Neural progenitor cell (in vitro differentiated cells): ENCODE measurements at regions not wholly inside any gene's neighbourhood (a gene's known extent, or its start where the extent isn't known, plus 50 kb on each side); places are given as distances from the start of the nearest gene placed in this dataset.
"Not testable (repeated sequence)": the region's sequence is repeated elsewhere in the genome, so short reads cannot be mapped to it uniquely, and the experiment has no call there.

ENCODE experiments used
- DNase-seq: peaks from one replicate; pipeline ENCODE4 v3.0.0-alpha.2; 2016; ENCODE audit warnings: low spot score
- H2AFZ ChIP-seq: fragments of 200-600 bp; sonication (generic); replicated peaks from 2 replicates; pipeline ENCODE4 v1.6.1; 2016; ENCODE audit warnings: antibody characterized with exemption
- H3F3A ChIP-seq: fragments of 200-600 bp; sonication (generic); 2 replicates; pipeline ENCODE4 v1.6.1; 2016; ENCODE audit warnings: antibody characterized with exemption, low read depth
- H3K27ac ChIP-seq: fragments of 200-600 bp; sonication (generic); 2 replicates; pipeline ENCODE4 v1.5.1; 2016; ENCODE audit warnings: mild to moderate bottlenecking
- H3K27me3 ChIP-seq: fragments of 200-600 bp; sonication (generic); 2 replicates; pipeline ENCODE4 v1.6.1; 2016; ENCODE audit warnings: mild to moderate bottlenecking, moderate library complexity
- H3K36me3 ChIP-seq: fragments of 200-600 bp; sonication (generic); 2 replicates; pipeline ENCODE4 v1.5.1; 2016
- H3K4me1 ChIP-seq: fragments of 200-600 bp; sonication (generic); 2 replicates; pipeline ENCODE4 v1.6.1; 2016; ENCODE audit warnings: mixed run types
- H3K4me2 ChIP-seq: fragments of 200-600 bp; sonication (generic); 2 replicates; pipeline ENCODE4 v1.6.1; 2016
- H3K4me3 ChIP-seq: fragments of 200-600 bp; sonication (generic); 2 replicates; pipeline ENCODE4 v1.5.1; 2016
- H3K79me2 ChIP-seq: fragments of 200-600 bp; sonication (generic); 2 replicates; pipeline ENCODE4 v1.6.1; 2016; ENCODE audit warnings: low read depth
- H3K9ac ChIP-seq: fragments of 200-600 bp; sonication (generic); 2 replicates; pipeline ENCODE4 v1.6.1; 2016
- H3K9me3 ChIP-seq: fragments of 200-600 bp; sonication (generic); 2 replicates; pipeline ENCODE4 v1.5.1; 2016; ENCODE audit warnings: low read depth
- H4K20me1 ChIP-seq: fragments of 200-600 bp; sonication (generic); 2 replicates; pipeline ENCODE4 v1.6.1; 2016; ENCODE audit warnings: low read depth
- H3K27ac Mint-ChIP-seq: 3 replicates; pipeline ENCODE4 v1.8.0; 2021; ENCODE audit warnings: mixed read lengths
- H3K27me3 Mint-ChIP-seq: 2 replicates; pipeline ENCODE4 v1.8.0; 2022; ENCODE audit warnings: low read depth, mild to moderate bottlenecking, inconsistent platforms, moderate library complexity, mixed read lengths; ENCODE audit not compliant: insufficient read depth
- H3K36me3 Mint-ChIP-seq: 3 replicates; pipeline ENCODE4 v1.8.0; 2021; ENCODE audit warnings: mixed read lengths
- H3K4me1 Mint-ChIP-seq: 3 replicates; pipeline ENCODE4 v1.8.0; 2021; ENCODE audit warnings: mixed read lengths
- H3K4me3 Mint-ChIP-seq: 3 replicates; pipeline ENCODE4 v1.8.0; 2021; ENCODE audit warnings: mild to moderate bottlenecking, moderate library complexity, mixed read lengths
- H3K9me3 Mint-ChIP-seq: 3 replicates; pipeline ENCODE4 v1.8.0; 2020; ENCODE audit warnings: mixed read lengths
- CTCF ChIP-seq: fragments of 200-600 bp; sonication (generic); IDR thresholded peaks from 2 replicates; pipeline ENCODE4 v1.5.1; 2017; ENCODE audit warnings: antibody characterized with exemption, mild to moderate bottlenecking
- EZH2 ChIP-seq: fragments of 200-600 bp; sonication (generic); IDR thresholded peaks from 2 replicates; pipeline ENCODE4 v1.6.1; 2017; ENCODE audit warnings: antibody characterized with exemption, mild to moderate bottlenecking, moderate library complexity
- EZH2phosphoT487 ChIP-seq: fragments of 200-600 bp; sonication (generic); IDR thresholded peaks from 2 replicates; pipeline ENCODE4 v1.6.1; 2017; ENCODE audit warnings: antibody characterized with exemption

DNA sequence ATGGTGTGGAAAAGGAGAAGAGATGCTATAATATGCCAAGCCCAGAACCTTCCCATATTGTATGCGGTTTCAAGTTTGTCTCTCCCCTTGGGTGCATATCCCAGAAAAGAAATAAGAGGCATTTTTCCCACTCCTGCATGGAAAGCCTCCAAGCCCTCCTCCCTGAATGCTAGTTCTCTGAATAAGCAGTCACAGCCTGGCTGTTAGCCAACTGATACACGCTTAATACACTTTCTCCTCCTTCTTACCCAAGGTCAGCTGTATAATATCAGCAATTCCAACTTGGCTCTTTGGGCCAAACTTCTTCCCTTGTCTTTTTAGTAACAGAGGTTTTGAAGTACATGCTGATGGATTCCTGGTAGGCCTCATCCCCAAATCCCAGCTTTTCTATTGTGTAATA is 440.1 kb downstream of the EPHA7 start:
- TF ChIP-seq EZH2, result no peak
- TF ChIP-seq EZH2phosphoT487, result no peak
- no peak for TF ChIP-seq CTCF
- H3K27ac ChIP-seq, result no peak overlapping the region
- H3K27me3 Mint-ChIP-seq, result no peaks in the 10 kb centered on the region

DNA sequence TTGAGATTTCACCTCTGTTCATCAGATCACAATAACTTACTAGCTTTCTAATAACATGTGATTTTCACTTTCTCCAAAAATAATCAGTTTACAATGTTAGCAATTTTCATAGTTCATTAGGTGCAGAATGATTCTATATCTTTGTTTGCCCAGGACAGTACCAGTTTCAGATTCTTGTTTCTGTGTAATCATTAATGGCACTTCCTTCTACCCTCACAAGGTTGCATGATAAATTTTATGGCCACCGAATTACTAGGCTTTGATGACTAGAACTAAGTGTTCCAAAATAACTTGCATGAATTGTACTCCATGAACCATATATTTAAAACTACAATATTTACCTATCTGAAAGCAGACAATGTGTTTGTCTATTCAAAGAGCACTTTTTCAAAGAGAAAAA is 442.3 kb downstream of the EPHA7 start:
- no peak overlapping the region for H3K4me2 ChIP-seq
- no peaks in the 10 kb centered on the region for H3K79me2 ChIP-seq
- H3K9me3 ChIP-seq, result no peaks in the 10 kb centered on the region
- H3K9ac ChIP-seq, result no peak overlapping the region
- Mint-ChIP-seq H3K36me3 (no peaks in the 10 kb centered on the region), H3K27ac (no peak overlapping the region), H3K4me1 (no peaks in the 10 kb centered on the region), H3K9me3 (no peaks in the 10 kb centered on the region), H3K4me3 (no peak overlapping the region), H3K27me3 (no peaks in the 10 kb centered on the region)
- no peaks in the 10 kb centered on the region for H3F3A ChIP-seq
- no peak overlapping the region for H3K4me3 ChIP-seq
- H3K4me1 ChIP-seq, result no peaks in the 10 kb centered on the region
- no peak overlapping the region for H2AFZ ChIP-seq
- no peaks in the 10 kb centered on the region for H4K20me1 ChIP-seq
- H3K27ac ChIP-seq, result no peak overlapping the region
- no peak for TF ChIP-seq CTCF
- TF ChIP-seq EZH2phosphoT487, result no peak
- no peak for TF ChIP-seq EZH2
- H3K36me3 ChIP-seq, result no peaks in the 10 kb centered on the region
- no peaks in the 10 kb centered on the region for H3K27me3 ChIP-seq
- no peak for DNase-seq

More for the DNA sequence above, 440.1 kb downstream of the EPHA7 start:
- no peaks in the 10 kb centered on the region for H3F3A ChIP-seq
- H3K36me3 ChIP-seq, result no peaks in the 10 kb centered on the region
- Mint-ChIP-seq H3K9me3 (peaks cover 3% of the 10 kb centered on the region), H3K4me1 (no peaks in the 10 kb centered on the region), H3K27ac (no peak overlapping the region), H3K36me3 (no peaks in the 10 kb centered on the region), H3K4me3 (no peak overlapping the region)
- H3K9ac ChIP-seq, result no peak overlapping the region
- H3K9me3 ChIP-seq, result no peaks in the 10 kb centered on the region
- H4K20me1 ChIP-seq, result no peaks in the 10 kb centered on the region
- no peak for DNase-seq
- H3K4me3 ChIP-seq, result no peak overlapping the region
- H3K4me1 ChIP-seq, result no peaks in the 10 kb centered on the region
- H3K4me2 ChIP-seq, result no peak overlapping the region
- no peaks in the 10 kb centered on the region for H3K27me3 ChIP-seq
- H2AFZ ChIP-seq, result no peak overlapping the region
- H3K79me2 ChIP-seq, result no peaks in the 10 kb centered on the region

DNA sequence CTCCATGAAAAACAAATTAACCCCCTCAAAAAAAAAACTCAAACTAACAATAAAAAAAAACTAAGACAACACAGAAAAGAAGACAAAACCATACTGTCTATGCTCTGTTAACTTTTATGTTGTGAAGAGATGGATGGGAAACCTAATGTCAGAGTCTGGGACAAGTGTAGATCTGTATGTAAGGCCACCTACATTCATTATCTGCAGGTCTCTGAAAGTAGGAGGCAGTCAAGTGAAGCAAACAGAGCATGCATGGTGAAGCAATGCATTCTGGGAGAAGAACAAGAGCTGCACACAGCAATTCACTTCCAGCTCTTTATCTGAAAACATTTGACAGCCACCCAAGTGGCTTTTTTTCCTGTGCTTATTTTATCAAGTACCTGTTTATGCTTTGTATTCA is 452.0 kb downstream of the EPHA7 start:
- no peaks in the 10 kb centered on the region for H3K4me1 ChIP-seq
- no peaks in the 10 kb centered on the region for H3F3A ChIP-seq
- H3K27ac ChIP-seq, result no peak overlapping the region
- Mint-ChIP-seq H3K36me3 (no peaks in the 10 kb centered on the region), H3K4me3 (no peak overlapping the region), H3K4me1 (no peaks in the 10 kb centered on the region), H3K27me3 (peaks cover 2% of the 10 kb centered on the region), H3K9me3 (no peaks in the 10 kb centered on the region), H3K27ac (no peak overlapping the region)
- H3K79me2 ChIP-seq, result no peaks in the 10 kb centered on the region
- H2AFZ ChIP-seq, result peak overlapping the region; percentile 29
- no peak for TF ChIP-seq EZH2
- no peak overlapping the region for H3K4me3 ChIP-seq
- no peak for DNase-seq
- H3K9me3 ChIP-seq, result no peaks in the 10 kb centered on the region
- no peak overlapping the region for H3K4me2 ChIP-seq
- no peaks in the 10 kb centered on the region for H3K27me3 ChIP-seq
- no peaks in the 10 kb centered on the region for H3K36me3 ChIP-seq
- no peak overlapping the region for H3K9ac ChIP-seq
- H4K20me1 ChIP-seq, result no peaks in the 10 kb centered on the region

GRCh38 chr6:92962846-92963245 is 456.5 kb downstream of the EPHA7 start:
- no peak for DNase-seq
- no peak for TF ChIP-seq CTCF
- TF ChIP-seq EZH2phosphoT487, result no peak
- no peak for TF ChIP-seq EZH2
- no peak overlapping the region for H3K9ac ChIP-seq
- no peaks in the 10 kb centered on the region for H3K4me1 ChIP-seq
- H3K4me2 ChIP-seq, result no peak overlapping the region
- H3K4me1 Mint-ChIP-seq, result no peaks in the 10 kb centered on the region
- H3K36me3 Mint-ChIP-seq, result peaks cover 3% of the 10 kb centered on the region
- no peaks in the 10 kb centered on the region for H3K27me3 ChIP-seq
- no peak overlapping the region for H3K27ac ChIP-seq
- H3K4me3 ChIP-seq, result no peak overlapping the region
- no peaks in the 10 kb centered on the region for H3K27me3 Mint-ChIP-seq
- no peak overlapping the region for H2AFZ ChIP-seq
- no peaks in the 10 kb centered on the region for H3K79me2 ChIP-seq
- H3K27ac Mint-ChIP-seq, result no peak overlapping the region
- no peaks in the 10 kb centered on the region for H4K20me1 ChIP-seq
- no peak overlapping the region for H3K4me3 Mint-ChIP-seq
- no peaks in the 10 kb centered on the region for H3F3A ChIP-seq
- no peaks in the 10 kb centered on the region for H3K36me3 ChIP-seq
- peaks cover 15% of the 10 kb centered on the region for H3K9me3 Mint-ChIP-seq
- peaks cover 3% of the 10 kb centered on the region for H3K9me3 ChIP-seq

DNA sequence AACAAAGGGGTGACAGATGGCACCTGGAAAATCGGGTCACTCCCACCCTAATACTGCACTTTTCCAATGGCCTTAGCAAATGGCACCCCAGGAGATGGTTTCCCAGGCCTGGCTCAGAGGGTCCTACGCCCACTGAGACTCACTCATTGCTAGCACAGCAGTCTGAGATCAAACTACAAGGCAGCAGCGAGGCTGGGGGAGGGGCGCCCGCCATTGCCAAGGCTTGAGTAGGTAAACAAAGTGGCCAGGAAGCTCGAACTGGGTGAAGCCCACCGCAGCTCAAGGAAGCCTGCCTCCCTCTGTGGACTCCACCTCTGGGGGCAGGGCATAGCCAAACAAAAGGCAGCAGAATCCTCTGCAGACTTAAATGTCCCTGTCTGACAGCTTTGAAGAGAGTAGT is 467.2 kb downstream of the EPHA7 start:
- not testable (repeated sequence) for H3K36me3 ChIP-seq, H2AFZ ChIP-seq, H3K9ac ChIP-seq, H3K27me3 ChIP-seq, H3K36me3 Mint-ChIP-seq, H3F3A ChIP-seq, H3K4me2 ChIP-seq, H3K4me1 Mint-ChIP-seq, H3K27ac ChIP-seq, H3K9me3 Mint-ChIP-seq, H3K4me1 ChIP-seq, H3K27ac Mint-ChIP-seq, H4K20me1 ChIP-seq, H3K27me3 Mint-ChIP-seq, H3K4me3 Mint-ChIP-seq, DNase-seq, H3K4me3 ChIP-seq, H3K9me3 ChIP-seq, H3K79me2 ChIP-seq
